ENCODE measurements at regions not wholly inside any gene's neighbourhood (a gene's known extent, or its start where the extent isn't known, plus 50 kb on each side); places are given as distances from the start of the nearest gene placed in this dataset.

GRCh38 chr2:120606280-120606679, 129.4 kb upstream of the GLI2 start:
- TF ChIP-seq, protein P1, sequence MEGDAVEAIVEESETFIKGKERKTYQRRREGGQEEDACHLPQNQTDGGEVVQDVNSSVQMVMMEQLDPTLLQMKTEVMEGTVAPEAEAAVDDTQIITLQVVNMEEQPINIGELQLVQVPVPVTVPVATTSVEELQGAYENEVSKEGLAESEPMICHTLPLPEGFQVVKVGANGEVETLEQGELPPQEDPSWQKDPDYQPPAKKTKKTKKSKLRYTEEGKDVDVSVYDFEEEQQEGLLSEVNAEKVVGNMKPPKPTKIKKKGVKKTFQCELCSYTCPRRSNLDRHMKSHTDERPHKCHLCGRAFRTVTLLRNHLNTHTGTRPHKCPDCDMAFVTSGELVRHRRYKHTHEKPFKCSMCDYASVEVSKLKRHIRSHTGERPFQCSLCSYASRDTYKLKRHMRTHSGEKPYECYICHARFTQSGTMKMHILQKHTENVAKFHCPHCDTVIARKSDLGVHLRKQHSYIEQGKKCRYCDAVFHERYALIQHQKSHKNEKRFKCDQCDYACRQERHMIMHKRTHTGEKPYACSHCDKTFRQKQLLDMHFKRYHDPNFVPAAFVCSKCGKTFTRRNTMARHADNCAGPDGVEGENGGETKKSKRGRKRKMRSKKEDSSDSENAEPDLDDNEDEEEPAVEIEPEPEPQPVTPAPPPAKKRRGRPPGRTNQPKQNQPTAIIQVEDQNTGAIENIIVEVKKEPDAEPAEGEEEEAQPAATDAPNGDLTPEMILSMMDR (IDR thresholded peaks at IDR 0.05) = no peak
- TF ChIP-seq POLR2A (IDR thresholded peaks at IDR 0.05) = no peak
